Spleen (tissue), 7 donors: ENCODE measurements at regions not wholly inside any gene's neighbourhood (a gene's known extent, or its start where the extent isn't known, plus 50 kb on each side); places are given as distances from the start of the nearest gene placed in this dataset.

Experiments
- POLR2AphosphoS5 ChIP-seq, 3 donors: sonication (generic); formaldehyde crosslinking; IDR thresholded peaks; one replicate each; pipeline ENCODE4 v1.5.1; 2017; ENCODE audit warnings: antibody characterized with exemption in 3 of 3
- TF ChIP-seq, protein P1 (sequence below), 11 experiments: fragments of 200-600 bp in 7 of 11; fragments of 450-650 bp in 4 of 11; sonication (generic) in 4 of 11; IDR thresholded peaks in 8 of 11; conservative IDR thresholded peaks in 3 of 11; 1 replicate in 7 of 11; 2 replicates in 4 of 11; pipeline versions ENCODE4 v1.4.0 to v1.8.0; 2016 to 2021; ENCODE audit warnings: antibody characterized with exemption in 11 of 11, inconsistent platforms in 4 of 11, mild to moderate bottlenecking in 1 of 11
- donor health status: DM: no; HTN: no; CAD: no; lungs with moderate emphysema.
- donor health status: DM: no; HTN: no; CAD: no.
- donor health status: DM: no; HTN: no; CAD: no.

DNA sequence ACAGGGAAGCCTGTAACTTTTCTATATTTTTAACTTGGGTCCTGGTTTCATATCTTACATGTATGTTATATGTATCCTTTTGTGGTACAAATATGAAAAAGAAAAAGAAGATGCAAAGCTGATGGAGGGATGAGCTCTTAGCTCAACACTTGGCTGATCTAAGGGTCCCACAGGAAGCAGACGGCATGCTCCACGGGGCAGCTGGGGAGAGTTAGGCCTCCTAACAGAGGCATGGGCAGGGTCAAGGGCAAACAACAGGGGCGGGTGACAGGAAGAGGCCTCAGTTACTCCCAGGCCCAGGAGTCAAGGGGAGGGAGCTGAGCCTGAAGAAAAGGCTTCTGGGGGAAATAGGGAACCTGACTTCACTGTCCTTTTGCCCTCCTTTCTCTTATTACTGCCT lies 287.2 kb downstream of the ZSWIM6 start:
- TF ChIP-seq, protein P1, sequence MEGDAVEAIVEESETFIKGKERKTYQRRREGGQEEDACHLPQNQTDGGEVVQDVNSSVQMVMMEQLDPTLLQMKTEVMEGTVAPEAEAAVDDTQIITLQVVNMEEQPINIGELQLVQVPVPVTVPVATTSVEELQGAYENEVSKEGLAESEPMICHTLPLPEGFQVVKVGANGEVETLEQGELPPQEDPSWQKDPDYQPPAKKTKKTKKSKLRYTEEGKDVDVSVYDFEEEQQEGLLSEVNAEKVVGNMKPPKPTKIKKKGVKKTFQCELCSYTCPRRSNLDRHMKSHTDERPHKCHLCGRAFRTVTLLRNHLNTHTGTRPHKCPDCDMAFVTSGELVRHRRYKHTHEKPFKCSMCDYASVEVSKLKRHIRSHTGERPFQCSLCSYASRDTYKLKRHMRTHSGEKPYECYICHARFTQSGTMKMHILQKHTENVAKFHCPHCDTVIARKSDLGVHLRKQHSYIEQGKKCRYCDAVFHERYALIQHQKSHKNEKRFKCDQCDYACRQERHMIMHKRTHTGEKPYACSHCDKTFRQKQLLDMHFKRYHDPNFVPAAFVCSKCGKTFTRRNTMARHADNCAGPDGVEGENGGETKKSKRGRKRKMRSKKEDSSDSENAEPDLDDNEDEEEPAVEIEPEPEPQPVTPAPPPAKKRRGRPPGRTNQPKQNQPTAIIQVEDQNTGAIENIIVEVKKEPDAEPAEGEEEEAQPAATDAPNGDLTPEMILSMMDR (IDR thresholded peaks at IDR 0.05 in 8 of 11, conservative IDR thresholded peaks at IDR 0.05 in 3 of 11), result no peak
- no peak for TF ChIP-seq POLR2AphosphoS5 (IDR thresholded peaks at IDR 0.05)
